OCI-LY3 (cell line): ENCODE measurements at regions not wholly inside any gene's neighbourhood (a gene's known extent, or its start where the extent isn't known, plus 50 kb on each side); places are given as distances from the start of the nearest gene placed in this dataset.

Source experiments
- CTCF ChIP-seq: fragments of 200-600, 300-600 bp; sonication (generic); IDR thresholded peaks from 2 replicates; pipeline ENCODE4 v1.5.1; 2014; ENCODE audit warnings: antibody characterized with exemption, low read length, low read depth
- EZH2phosphoT487 ChIP-seq: fragments of 200-600 bp; shearing (Covaris generic); IDR thresholded peaks from 2 replicates; pipeline ENCODE4 v1.6.1; 2018; ENCODE audit warnings: antibody characterized with exemption, mixed run types, low read depth

GRCh38 chr4:29538889-29539646 is 1181.1 kb upstream of the PCDH7 start:
- TF ChIP-seq CTCF (no peak), EZH2phosphoT487 (no peak)
